Muscle layer of duodenum (tissue), 2 donors: ENCODE measurements at regions not wholly inside any gene's neighbourhood (a gene's known extent, or its start where the extent isn't known, plus 50 kb on each side); places are given as distances from the start of the nearest gene placed in this dataset.

ENCODE experiments used
- H3K27ac ChIP-seq: one replicate; pipeline ENCODE4 v1.7.0; 2013; ENCODE audit warnings: mild to moderate bottlenecking, low read length
- H3K27me3 ChIP-seq: one replicate; pipeline ENCODE4 v1.7.0; 2013; ENCODE audit warnings: low read depth, mild to moderate bottlenecking, control low read depth, low read length
- H3K36me3 ChIP-seq, 2 donors: one replicate each; pipeline ENCODE4 v1.7.0; 2013; ENCODE audit warnings: low read length in 2 of 2, control low read depth in 1 of 2, mild to moderate bottlenecking in 1 of 2; ENCODE audit not compliant: insufficient read depth in 2 of 2, control insufficient read depth in 1 of 2
- H3K4me1 ChIP-seq, 2 donors: one replicate each; pipeline ENCODE4 v1.7.0; 2013; ENCODE audit warnings: low read length in 2 of 2, mild to moderate bottlenecking in 2 of 2, control low read depth in 1 of 2, moderate library complexity in 1 of 2; ENCODE audit not compliant: insufficient read depth in 2 of 2, control insufficient read depth in 1 of 2
- H3K4me3 ChIP-seq, 2 donors: one replicate each; pipeline ENCODE4 v1.7.0; 2013; ENCODE audit warnings: low read length in 2 of 2, low read depth in 1 of 2, mild to moderate bottlenecking in 1 of 2
- H3K9me3 ChIP-seq, 2 donors: one replicate each; pipeline ENCODE4 v1.7.0; 2013; ENCODE audit warnings: low read length in 2 of 2, control low read depth in 1 of 2, mild to moderate bottlenecking in 1 of 2; ENCODE audit not compliant: control insufficient read depth in 1 of 2
- donor health status: healthy.

DNA sequence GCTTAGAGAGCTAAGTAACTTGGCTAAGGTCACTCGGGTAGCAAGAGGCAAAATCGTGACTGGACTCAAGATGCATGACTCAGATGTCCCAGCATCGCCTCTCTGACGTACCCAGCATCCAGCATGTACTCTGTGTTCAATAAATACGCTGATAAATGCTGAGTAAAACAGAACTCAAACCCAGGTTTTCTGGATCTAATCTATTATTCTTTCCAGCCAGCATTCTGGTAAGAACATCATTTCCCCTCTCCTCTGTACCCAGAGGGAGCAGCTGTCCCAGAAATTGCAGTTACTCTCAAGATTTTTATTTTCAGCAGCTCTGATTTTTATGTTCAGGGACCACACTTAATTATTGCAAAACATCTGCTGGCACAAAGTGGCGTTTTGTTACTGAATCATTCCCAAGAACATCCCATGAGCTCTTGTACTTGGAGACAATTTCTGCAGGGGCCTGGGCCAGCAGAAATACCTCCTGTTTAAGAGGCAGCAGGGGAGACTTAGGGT lies 249.0 kb downstream of the PRDM2 start:
- H3K4me3 ChIP-seq: no peak overlapping the region
- H3K4me1 ChIP-seq: no peaks in the 10 kb centered on the region
- H3K9me3 ChIP-seq: no peaks in the 10 kb centered on the region
- H3K27ac ChIP-seq: no peak overlapping the region
- H3K36me3 ChIP-seq: no peaks in the 10 kb centered on the region
- H3K27me3 ChIP-seq: no peaks in the 10 kb centered on the region

DNA sequence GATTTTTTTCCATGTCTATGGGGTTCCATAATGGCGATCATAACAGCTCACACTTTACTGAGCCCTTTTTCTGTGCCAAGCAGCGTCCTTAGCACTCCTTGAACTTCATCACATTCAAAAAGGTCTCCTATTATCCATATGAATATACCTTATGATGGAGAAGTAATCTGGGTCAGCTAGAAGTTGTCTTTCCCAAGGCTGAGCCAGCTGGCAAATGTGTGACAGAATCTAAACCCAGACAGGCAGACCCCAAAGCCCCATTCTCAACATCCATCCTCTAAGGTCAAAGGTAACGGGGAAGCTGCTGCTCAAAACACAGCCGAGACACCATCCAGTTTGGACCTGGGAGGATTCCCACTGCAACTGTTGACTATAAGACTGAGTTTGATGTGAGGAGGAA lies 249.6 kb downstream of the PRDM2 start:
- Histone ChIP-seq H3K27ac (peak overlapping the region; percentile 35), H3K36me3 (no peaks in the 10 kb centered on the region), H3K27me3 (no peaks in the 10 kb centered on the region), H3K4me3 (no peak overlapping the region), H3K9me3 (no peaks in the 10 kb centered on the region), H3K4me1 (no peaks in the 10 kb centered on the region)

DNA sequence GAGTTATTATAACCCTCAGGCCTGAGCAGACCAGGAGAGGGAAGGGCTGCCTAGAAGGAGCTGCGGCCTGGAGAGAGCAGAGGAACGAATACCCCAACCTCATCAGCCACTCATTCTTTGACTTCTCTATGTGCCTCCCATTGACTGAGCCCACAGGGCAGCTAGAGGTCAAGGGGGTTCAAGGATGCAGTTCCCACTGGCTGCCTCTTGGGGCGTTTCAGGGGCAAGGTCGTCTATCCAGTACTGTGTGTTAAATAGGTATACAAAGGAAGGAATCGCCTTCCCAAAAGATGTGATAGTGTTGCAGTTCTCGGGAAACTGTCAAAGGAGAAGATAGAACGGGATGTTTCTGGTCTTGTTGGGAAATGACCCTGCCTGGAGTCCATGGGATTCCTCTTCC lies 250.6 kb downstream of the PRDM2 start:
- Histone ChIP-seq H3K27ac (no peak overlapping the region), H3K4me3 (no peak overlapping the region)

DNA sequence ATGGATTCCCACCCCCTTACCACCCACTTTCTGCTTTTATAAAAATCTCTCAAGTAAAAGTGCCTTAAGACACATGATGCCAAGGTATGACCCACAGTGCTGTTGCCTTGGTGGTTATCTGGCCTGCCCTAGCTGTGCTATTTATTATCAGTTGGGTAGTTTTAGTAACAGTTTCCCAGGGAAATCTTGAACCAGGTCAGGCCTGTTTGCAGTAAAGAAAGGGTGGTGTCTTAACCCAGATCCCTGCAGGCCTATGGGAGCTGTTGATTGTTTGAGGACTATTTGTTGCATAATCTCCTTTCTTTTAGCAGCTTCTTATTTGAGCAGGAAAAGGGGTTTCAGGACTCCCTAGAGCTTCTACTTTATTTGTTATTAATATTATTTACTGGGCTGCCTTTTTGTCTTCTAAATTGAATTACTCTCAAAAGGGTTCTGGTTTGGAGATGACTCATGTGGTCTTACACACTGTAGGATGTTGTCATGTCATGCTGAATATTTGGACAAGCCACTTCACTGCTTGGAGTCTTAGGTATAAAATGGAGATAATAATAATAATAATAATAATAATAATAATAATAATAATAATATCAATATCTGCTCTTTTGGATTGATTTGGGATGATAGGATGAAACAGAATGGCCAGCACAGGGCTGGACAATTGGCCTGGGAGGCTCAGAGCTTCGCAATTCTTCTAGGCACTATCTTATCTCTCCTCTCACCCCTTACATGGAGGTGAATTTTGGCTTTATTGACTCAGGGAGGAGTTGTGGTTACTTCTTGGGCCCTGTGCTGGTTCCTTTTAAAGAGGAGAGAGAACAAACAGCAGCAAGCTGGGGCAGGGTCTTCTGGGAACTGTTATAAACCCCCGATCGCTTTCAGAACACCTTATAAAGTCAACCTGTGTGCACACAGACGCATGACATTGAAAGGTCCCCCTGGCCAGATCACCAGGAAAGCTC lies 252.1 kb downstream of the PRDM2 start:
- H3K4me3 ChIP-seq: no peak overlapping the region
- no peaks in the 10 kb centered on the region for H3K27me3 ChIP-seq
- no peak overlapping the region for H3K27ac ChIP-seq
- no peaks in the 10 kb centered on the region for H3K9me3 ChIP-seq
- H3K4me1 ChIP-seq: peaks cover 0 to 5% of the 10 kb centered on the region in 2 donors
- no peaks in the 10 kb centered on the region for H3K36me3 ChIP-seq

More for the DNA sequence above, 250.6 kb downstream of the PRDM2 start:
- Histone ChIP-seq H3K27me3 (no peaks in the 10 kb centered on the region), H3K36me3 (no peaks in the 10 kb centered on the region), H3K4me1 (no peaks in the 10 kb centered on the region), H3K9me3 (no peaks in the 10 kb centered on the region)

DNA sequence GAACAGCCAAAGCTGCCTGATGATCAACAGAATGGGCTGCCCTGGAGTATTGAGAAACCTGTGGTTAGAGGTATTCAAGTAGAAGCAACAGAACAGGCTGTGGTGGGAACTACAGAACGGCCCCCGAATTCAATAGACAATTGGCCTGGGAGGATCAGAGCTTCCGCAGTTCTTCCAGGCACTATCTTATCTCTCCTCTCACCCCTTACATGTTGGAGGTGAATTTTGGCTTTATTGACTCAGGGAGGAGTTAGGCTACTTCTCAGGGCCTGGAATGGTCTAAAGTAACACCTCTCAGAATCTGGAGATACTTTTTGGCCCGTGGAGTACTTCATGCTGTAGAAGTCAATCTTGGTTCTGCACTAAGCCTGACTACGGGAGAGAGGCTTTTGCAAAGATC lies 253.0 kb downstream of the PRDM2 start:
- no peak overlapping the region for H3K27ac ChIP-seq
- no peak overlapping the region for H3K4me3 ChIP-seq
- no peaks in the 10 kb centered on the region for H3K27me3 ChIP-seq
- H3K36me3 ChIP-seq: no peaks in the 10 kb centered on the region
- no peaks in the 10 kb centered on the region for H3K9me3 ChIP-seq
- H3K4me1 ChIP-seq: peaks cover 0 to 5% of the 10 kb centered on the region in 2 donors

DNA sequence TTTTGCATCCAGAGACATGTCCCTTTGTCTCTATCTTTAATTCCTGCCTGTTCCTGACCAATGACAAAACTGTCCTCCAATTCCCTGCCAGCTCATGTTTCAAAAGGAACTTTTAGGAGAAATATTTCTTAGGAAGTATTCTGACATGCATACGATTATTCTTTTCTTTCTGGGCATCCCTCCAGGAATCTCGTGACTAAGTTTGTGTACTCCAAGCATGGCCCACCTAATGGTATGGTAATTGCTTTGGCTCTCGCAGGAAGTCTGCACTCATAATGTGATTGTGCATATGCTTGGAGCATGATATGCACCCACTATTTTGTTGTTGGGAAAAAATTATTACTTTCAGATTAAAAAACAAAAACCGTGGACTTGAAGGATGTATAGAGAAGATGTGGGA lies 256.4 kb downstream of the PRDM2 start:
- Histone ChIP-seq H3K27me3 (no peaks in the 10 kb centered on the region), H3K4me3 (no peak overlapping the region), H3K4me1 (peaks cover 0 to 5% of the 10 kb centered on the region in 2 donors), H3K9me3 (no peaks in the 10 kb centered on the region), H3K27ac (no peak overlapping the region), H3K36me3 (no peaks in the 10 kb centered on the region)

DNA sequence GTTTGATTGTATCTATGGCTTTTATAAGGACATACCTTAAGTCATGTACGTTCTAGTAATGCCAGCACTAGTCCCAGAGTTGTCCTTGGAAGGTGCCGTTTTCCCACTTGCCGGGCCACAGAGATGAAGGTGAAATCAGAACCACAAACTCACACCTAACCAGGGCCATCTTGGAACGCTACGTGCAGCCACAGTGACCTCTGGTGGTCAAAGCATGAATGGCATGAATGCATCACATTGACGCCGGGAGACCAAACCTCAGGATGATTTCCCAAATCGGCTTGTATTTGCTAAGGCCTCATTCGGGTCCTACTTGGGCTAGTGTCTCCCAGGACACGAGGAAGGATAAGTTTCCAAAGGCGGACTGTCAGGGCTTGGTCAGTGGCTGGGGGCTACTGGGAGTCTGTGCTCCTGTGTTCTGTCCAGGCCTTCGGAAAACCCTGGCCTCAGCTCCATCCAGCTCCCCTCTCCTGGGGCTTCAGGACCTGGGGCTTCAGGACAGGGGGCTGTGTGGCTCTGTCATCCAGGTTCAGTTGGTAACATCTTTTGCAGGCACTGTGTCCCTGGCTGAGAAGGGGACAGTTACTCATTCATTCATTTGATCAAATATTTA lies 260.5 kb downstream of the PRDM2 start:
- H3K9me3 ChIP-seq: no peaks in the 10 kb centered on the region
- H3K4me3 ChIP-seq: no peak overlapping the region

DNA sequence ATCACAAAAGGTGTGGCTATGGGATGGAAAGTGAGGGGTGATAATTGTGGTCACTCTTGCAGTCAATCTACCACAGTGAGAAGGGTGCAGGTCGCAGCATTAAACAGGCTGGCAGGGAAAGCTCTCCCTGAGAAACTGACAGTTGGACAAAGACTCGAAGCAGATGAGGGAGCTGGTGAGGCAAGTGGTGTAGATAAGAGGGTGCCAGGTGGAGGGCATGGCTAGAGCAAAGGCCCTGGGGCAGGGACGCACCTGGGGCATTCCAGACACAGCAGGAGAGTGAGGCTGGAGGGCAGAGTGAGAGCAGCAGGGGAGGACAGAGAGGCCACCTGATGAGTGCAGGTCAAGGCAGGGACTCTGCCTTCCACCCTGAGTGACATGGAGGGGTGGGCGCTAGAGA lies 264.8 kb downstream of the PRDM2 start:
- Histone ChIP-seq H3K9me3 (no peaks in the 10 kb centered on the region), H3K36me3 (no peaks in the 10 kb centered on the region), H3K27ac (no peak overlapping the region), H3K27me3 (no peaks in the 10 kb centered on the region), H3K4me1 (no peaks in the 10 kb centered on the region), H3K4me3 (no peak overlapping the region)

More for the DNA sequence above, 260.5 kb downstream of the PRDM2 start:
- no peak overlapping the region for H3K27ac ChIP-seq
- H3K4me1 ChIP-seq: peaks cover 0 to 5% of the 10 kb centered on the region in 2 donors
- H3K36me3 ChIP-seq: no peaks in the 10 kb centered on the region
- no peaks in the 10 kb centered on the region for H3K27me3 ChIP-seq

DNA sequence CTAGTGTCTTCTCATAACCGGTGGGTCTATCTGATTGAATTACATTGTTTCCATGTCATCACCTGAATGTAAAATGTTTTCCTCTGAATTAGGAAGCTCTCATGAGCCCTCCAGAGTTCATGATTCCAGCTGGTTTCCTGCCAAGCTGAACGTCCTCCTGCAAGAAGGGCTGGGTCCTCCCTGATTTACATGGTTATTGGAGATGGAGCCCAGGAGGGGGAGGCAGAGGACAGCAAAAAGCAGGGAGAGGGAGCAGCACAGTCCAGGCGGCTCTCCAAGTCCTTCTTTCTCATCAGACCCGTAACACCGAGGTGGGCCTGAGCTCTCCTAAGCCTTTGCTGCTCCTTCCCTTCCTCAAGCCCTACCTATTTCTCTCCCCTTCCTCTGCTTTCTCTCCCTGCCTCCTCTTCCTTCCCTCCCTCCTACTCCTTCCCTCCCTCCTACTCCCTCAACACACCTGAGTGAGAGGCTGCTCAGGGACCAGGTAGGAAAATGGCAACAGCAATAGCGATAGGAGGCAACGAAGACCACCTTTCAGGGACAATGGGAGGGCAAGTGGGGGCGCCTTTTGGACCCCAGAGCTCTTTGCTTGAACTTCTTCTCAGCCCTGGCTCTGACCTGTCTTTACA lies 265.9 kb downstream of the PRDM2 start:
- no peaks in the 10 kb centered on the region for H3K4me1 ChIP-seq
- H3K27ac ChIP-seq: no peak overlapping the region
- peaks cover 5 to 10% of the 10 kb centered on the region in 2 donors for H3K9me3 ChIP-seq
- no peak overlapping the region for H3K4me3 ChIP-seq
- H3K36me3 ChIP-seq: no peaks in the 10 kb centered on the region
- no peaks in the 10 kb centered on the region for H3K27me3 ChIP-seq

DNA sequence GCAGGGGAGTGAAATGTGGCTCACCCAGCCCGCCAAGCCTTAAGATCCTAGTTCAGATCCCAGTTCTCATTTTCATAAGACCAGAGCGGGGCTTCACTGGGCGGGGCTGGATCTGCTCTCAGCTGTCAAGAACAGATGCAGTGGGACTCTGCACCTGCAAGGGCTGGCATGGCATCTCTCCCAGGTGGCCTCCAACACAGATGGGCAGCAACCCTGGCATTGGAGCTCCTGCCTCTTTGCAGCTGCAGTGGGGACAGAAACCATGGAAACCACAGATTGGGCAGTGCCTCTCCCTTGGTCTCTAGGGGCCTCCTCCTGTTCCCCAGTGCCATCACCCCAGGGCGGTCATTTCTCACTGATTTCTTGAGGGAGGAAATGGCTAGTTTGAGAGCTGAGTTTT lies 267.7 kb downstream of the PRDM2 start:
- no peak overlapping the region for H3K4me3 ChIP-seq
- H3K27me3 ChIP-seq: no peaks in the 10 kb centered on the region
- H3K27ac ChIP-seq: no peak overlapping the region
- peaks cover 9 to 13% of the 10 kb centered on the region in 2 donors for H3K9me3 ChIP-seq
- no peaks in the 10 kb centered on the region for H3K4me1 ChIP-seq
- H3K36me3 ChIP-seq: no peaks in the 10 kb centered on the region

DNA sequence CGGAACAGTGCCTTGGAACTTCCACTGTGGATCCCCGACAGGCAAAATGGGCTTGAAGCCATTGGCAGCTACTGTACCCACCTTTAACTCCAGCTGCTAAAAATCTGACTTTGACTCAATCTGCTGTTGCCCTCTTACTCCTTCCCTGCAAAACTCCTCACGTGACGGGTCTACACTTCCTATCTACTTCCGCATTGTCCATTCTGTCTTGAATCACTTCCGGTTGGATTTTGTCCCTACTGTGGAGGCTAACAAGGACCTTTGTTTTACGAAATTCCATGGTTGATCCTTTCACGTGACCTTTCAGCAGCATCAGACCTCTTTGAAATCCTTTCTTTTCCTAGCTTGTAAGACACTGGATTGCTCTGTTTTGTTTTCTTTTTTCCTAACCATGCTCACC lies 268.4 kb downstream of the PRDM2 start:
- Histone ChIP-seq H3K4me3 (no peak overlapping the region), H3K27me3 (no peaks in the 10 kb centered on the region), H3K36me3 (no peaks in the 10 kb centered on the region)

More for the DNA sequence above, 268.4 kb downstream of the PRDM2 start:
- Histone ChIP-seq H3K27ac (no peak overlapping the region), H3K4me1 (no peaks in the 10 kb centered on the region), H3K9me3 (peaks cover 9 to 13% of the 10 kb centered on the region in 2 donors)
